Breast epithelium (tissue), 3 donors: ENCODE measurements at regions not wholly inside any gene's neighbourhood (a gene's known extent, or its start where the extent isn't known, plus 50 kb on each side); places are given as distances from the start of the nearest gene placed in this dataset.

Experiments used
- POLR2A ChIP-seq: fragments of 450-650 bp; IDR thresholded peaks from one replicate; pipeline ENCODE4 v1.6.1; 2016; ENCODE audit warnings: antibody characterized with exemption, mild to moderate bottlenecking, moderate library complexity
- POLR2AphosphoS5 ChIP-seq, 3 donors: sonication (generic); formaldehyde crosslinking; IDR thresholded peaks; one replicate each; pipeline ENCODE4 v1.6.1; 2017; ENCODE audit warnings: antibody characterized with exemption in 3 of 3
- TF ChIP-seq, protein P1 (sequence below), 3 donors: fragments of 450-650 bp; IDR thresholded peaks; one replicate each; pipeline ENCODE4 v1.5.1; 2016 to 2017; ENCODE audit warnings: antibody characterized with exemption in 3 of 3, mild to moderate bottlenecking in 3 of 3, moderate library complexity in 3 of 3

DNA sequence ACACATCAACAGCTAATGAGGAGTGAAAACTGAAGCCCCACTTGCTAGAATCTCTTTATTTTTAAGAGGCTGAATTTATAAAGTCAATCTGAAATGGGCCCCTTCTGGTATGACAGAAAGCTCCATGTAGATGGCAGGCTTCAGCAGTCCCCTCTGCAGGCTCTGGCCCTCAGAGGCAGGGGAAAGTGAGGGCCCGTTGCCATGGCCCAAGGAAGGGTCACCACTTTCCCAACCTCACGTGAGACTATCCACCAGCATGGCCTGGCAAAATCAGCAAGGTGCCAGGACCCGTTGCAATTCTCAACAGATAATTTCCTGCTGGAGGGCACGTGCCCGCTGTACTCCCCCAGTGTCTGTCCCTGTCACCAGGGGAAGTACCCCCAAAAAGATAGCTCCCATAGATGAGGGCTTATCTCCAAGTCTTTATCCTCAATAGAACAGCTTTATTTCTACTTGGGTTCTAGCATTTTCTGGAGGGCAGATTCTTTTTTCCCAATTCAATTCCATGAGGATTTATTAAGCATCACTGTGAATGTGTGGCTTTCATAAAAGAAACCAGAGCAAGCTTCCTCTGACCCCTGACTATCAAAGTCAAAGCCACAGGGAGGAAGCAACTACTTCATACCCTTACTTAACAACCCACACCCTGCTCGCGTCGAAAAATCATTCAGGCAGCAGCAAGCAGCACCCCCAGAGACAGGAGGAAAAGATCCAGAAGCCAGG lies 85.4 kb upstream of the FSTL4 start:
- TF ChIP-seq POLR2A: no peak
- TF ChIP-seq, protein P1, sequence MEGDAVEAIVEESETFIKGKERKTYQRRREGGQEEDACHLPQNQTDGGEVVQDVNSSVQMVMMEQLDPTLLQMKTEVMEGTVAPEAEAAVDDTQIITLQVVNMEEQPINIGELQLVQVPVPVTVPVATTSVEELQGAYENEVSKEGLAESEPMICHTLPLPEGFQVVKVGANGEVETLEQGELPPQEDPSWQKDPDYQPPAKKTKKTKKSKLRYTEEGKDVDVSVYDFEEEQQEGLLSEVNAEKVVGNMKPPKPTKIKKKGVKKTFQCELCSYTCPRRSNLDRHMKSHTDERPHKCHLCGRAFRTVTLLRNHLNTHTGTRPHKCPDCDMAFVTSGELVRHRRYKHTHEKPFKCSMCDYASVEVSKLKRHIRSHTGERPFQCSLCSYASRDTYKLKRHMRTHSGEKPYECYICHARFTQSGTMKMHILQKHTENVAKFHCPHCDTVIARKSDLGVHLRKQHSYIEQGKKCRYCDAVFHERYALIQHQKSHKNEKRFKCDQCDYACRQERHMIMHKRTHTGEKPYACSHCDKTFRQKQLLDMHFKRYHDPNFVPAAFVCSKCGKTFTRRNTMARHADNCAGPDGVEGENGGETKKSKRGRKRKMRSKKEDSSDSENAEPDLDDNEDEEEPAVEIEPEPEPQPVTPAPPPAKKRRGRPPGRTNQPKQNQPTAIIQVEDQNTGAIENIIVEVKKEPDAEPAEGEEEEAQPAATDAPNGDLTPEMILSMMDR (IDR thresholded peaks at IDR 0.05): no peak
- no peak for TF ChIP-seq POLR2AphosphoS5 (IDR thresholded peaks at IDR 0.05)
